SU-DHL-6 (cell line): ENCODE measurements at regions not wholly inside any gene's neighbourhood (a gene's known extent, or its start where the extent isn't known, plus 50 kb on each side); places are given as distances from the start of the nearest gene placed in this dataset.

Experiments
- CTCF ChIP-seq: fragments of 200-600 bp; sonication (generic); IDR thresholded peaks from one replicate; pipeline ENCODE4 v1.5.1; 2017; ENCODE audit warnings: antibody characterized with exemption, mild to moderate bottlenecking, low read length, moderate library complexity; ENCODE audit not compliant: insufficient read depth, poor library complexity, severe bottlenecking
- EZH2phosphoT487 ChIP-seq: fragments of 200-600 bp; sonication (generic), shearing (Covaris generic); conservative IDR thresholded peaks from 2 replicates; pipeline ENCODE4 v1.6.1; 2018; ENCODE audit warnings: mild to moderate bottlenecking, antibody characterized with exemption, low read length, moderate library complexity, mixed read lengths

GRCh38 chrX:45851434-45851991 lies 650.8 kb upstream of the DIPK2B start:
- no peak for TF ChIP-seq CTCF
- TF ChIP-seq EZH2phosphoT487, result no peak
